ENCODE measurements at regions not wholly inside any gene's neighbourhood (a gene's known extent, or its start where the extent isn't known, plus 50 kb on each side); places are given as distances from the start of the nearest gene placed in this dataset.
A peak's percentile ranks its signal among the peaks of the same experiment; 100 is the strongest.

GRCh38 chr7:131107337-131108211 lies 220.1 kb upstream of the MKLN1 start:
- peaks cover 45% of the 10 kb centered on the region for H4K20me1 ChIP-seq (ENCODE audit: insufficient read depth, low read length)
- peak overlapping the region; percentile 96 for H3K9ac ChIP-seq (ENCODE audit: insufficient read depth, low read length, poor library complexity, severe bottlenecking)
- Mint-ChIP-seq H3K27me3 (ENCODE audit: low read depth in 3 of 3) (peaks cover 4 to 17% (median 11%) of the 10 kb centered on the region in 3 donors), H3K4me1 (peaks cover 58% of the 10 kb centered on the region), H3K4me3 (peak overlapping the region; percentile 99), H3K27ac (peak overlapping the region; percentile 92 to 99 (median 98)), H3K36me3 (peaks cover 22 to 25% of the 10 kb centered on the region in 2 donors), H3K9me3 (peaks cover 0 to 4% (median 0%) of the 10 kb centered on the region in 7 donors)
- H3K9me3 ChIP-seq (replicated peaks in 1 of 2; ENCODE audit: control insufficient read depth in 1 of 2, insufficient read depth in 1 of 2, low read length in 2 of 2), result no peaks in the 10 kb centered on the region
- peak overlapping the region; percentile 77 for H2AFZ ChIP-seq (ENCODE audit: insufficient read depth, low read depth, low read length, poor library complexity, severe bottlenecking)
- WGBS (ENCODE audit: insufficient coverage), result 0% methylated on average over 51 of the region's 63 CpGs
- intact Hi-C loops (cut with micrococcal nuclease), result loop anchor here (5.0 to 10.0 kb wide), 4 partner anchors 80 to 317 kb away; partner anchors contain the start of gene MKLN1 (in 1 of the 2)
- H3K4me2 ChIP-seq (replicated peaks; ENCODE audit: extremely low read depth, low read length, poor library complexity, severe bottlenecking), result peak overlapping the region; percentile 91
- peak; percentile 80 to 86 (median 84) for DNase-seq
- peaks cover 0 to 4% of the 10 kb centered on the region in 2 donors for H3K36me3 ChIP-seq (replicated peaks in 1 of 2; ENCODE audit: control insufficient read depth in 1 of 2, insufficient read depth in 2 of 2, low read length in 2 of 2)
- peaks cover 45 to 54% of the 10 kb centered on the region in 2 donors for H3K4me1 ChIP-seq (ENCODE audit: control insufficient read depth in 1 of 2, insufficient read depth in 2 of 2, low read length in 2 of 2)
- H3K27me3 ChIP-seq (ENCODE audit: control insufficient read depth in 2 of 2, insufficient read depth in 2 of 2, low read length in 2 of 2), result peaks cover 0 to 10% of the 10 kb centered on the region in 2 donors
- peak overlapping the region; percentile 83 to 100 (median 99) for H3K4me3 ChIP-seq (replicated peaks in 1 of 3; ENCODE audit: low read depth in 2 of 3, low read length in 3 of 3)
- H3K79me2 ChIP-seq (ENCODE audit: insufficient read depth, low read length), result peaks cover 20% of the 10 kb centered on the region
- H3K27ac ChIP-seq (ENCODE audit: low read depth in 1 of 2, low read length in 2 of 2), result peak overlapping the region; percentile 93 to 95
- TF ChIP-seq CTCF (IDR thresholded peaks at IDR 0.05), result no peak

- Mint-ChIP-seq H3K9me3 (peaks cover 0 to 4% (median 0%) of the 10 kb centered on the region in 7 donors), H3K27ac (peak overlapping the region; percentile 66 to 99 (median 98)), H3K27me3 (ENCODE audit: low read depth in 3 of 3) (peaks cover 8 to 17% (median 11%) of the 10 kb centered on the region in 3 donors), H3K4me3 (peak overlapping the region; percentile 99), H3K36me3 (peaks cover 20 to 23% of the 10 kb centered on the region in 2 donors), H3K4me1 (peaks cover 56% of the 10 kb centered on the region)
- peaks cover 20% of the 10 kb centered on the region for H3K79me2 ChIP-seq (ENCODE audit: insufficient read depth, low read length)
- H3K9ac ChIP-seq (ENCODE audit: insufficient read depth, low read length, poor library complexity, severe bottlenecking), result peak overlapping the region; percentile 96
- peaks cover 0 to 4% of the 10 kb centered on the region in 2 donors for H3K36me3 ChIP-seq (replicated peaks in 1 of 2; ENCODE audit: control insufficient read depth in 1 of 2, insufficient read depth in 2 of 2, low read length in 2 of 2)
- TF ChIP-seq CTCF (IDR thresholded peaks at IDR 0.05), result no peak
- H3K4me3 ChIP-seq (replicated peaks in 1 of 3; ENCODE audit: low read depth in 2 of 3, low read length in 3 of 3), result peak overlapping the region; percentile 83 to 100 (median 99)
- H4K20me1 ChIP-seq (ENCODE audit: insufficient read depth, low read length), result peaks cover 37% of the 10 kb centered on the region
- under 1% methylated on average over 25 of the region's 30 CpGs for WGBS (ENCODE audit: insufficient coverage)
- intact Hi-C loops (cut with micrococcal nuclease), result loop anchor here (5.0 to 10.0 kb wide), 4 partner anchors 79 to 316 kb away; partner anchors contain the start of gene MKLN1 (in 1 of the 2)
- H3K4me2 ChIP-seq (replicated peaks; ENCODE audit: extremely low read depth, low read length, poor library complexity, severe bottlenecking), result peak overlapping the region; percentile 91
- H2AFZ ChIP-seq (ENCODE audit: insufficient read depth, low read depth, low read length, poor library complexity, severe bottlenecking), result peak overlapping the region; percentile 77
- no peak for DNase-seq
- no peaks in the 10 kb centered on the region for H3K9me3 ChIP-seq (replicated peaks in 1 of 2; ENCODE audit: control insufficient read depth in 1 of 2, insufficient read depth in 1 of 2, low read length in 2 of 2)
- peak overlapping the region; percentile 93 to 95 for H3K27ac ChIP-seq (ENCODE audit: low read depth in 1 of 2, low read length in 2 of 2)
- H3K27me3 ChIP-seq (ENCODE audit: control insufficient read depth in 2 of 2, insufficient read depth in 2 of 2, low read length in 2 of 2), result peaks cover 0 to 10% of the 10 kb centered on the region in 2 donors
- peaks cover 45 to 54% of the 10 kb centered on the region in 2 donors for H3K4me1 ChIP-seq (ENCODE audit: control insufficient read depth in 1 of 2, insufficient read depth in 2 of 2, low read length in 2 of 2)
Observed at GRCh38 chr7:131108212-131108940, 219.3 kb upstream of the MKLN1 start.

Measured in CD14-positive monocyte (primary cell).